ENCODE measurements at regions not wholly inside any gene's neighbourhood (a gene's known extent, or its start where the extent isn't known, plus 50 kb on each side); places are given as distances from the start of the nearest gene placed in this dataset.

- no peak for TF ChIP-seq CTCF (IDR thresholded peaks at IDR 0.05)
- TF ChIP-seq POLR2AphosphoS5 (IDR thresholded peaks at IDR 0.05; ENCODE audit: low read depth, low read length), result no peak
- no peak for TF ChIP-seq REST (IDR thresholded peaks at IDR 0.05; ENCODE audit: insufficient read depth in 1 of 2, low read depth in 2 of 2, low read length in 1 of 2)
These were observed 74.2 kb upstream of the SLC12A2 start for GRCh38 chr5:128009403-128009802.

All from Panc1 (cell line).